RCC 7860 (cell line): ENCODE measurements at regions not wholly inside any gene's neighbourhood (a gene's known extent, or its start where the extent isn't known, plus 50 kb on each side); places are given as distances from the start of the nearest gene placed in this dataset.
"Not testable (repeated sequence)": the region's sequence is repeated elsewhere in the genome, so short reads cannot be mapped to it uniquely, and the experiment has no call there.

ENCODE experiments used
- DNase-seq: peaks from one replicate; pipeline ENCODE4 v3.0.0-alpha.2; 2015; ENCODE audit warnings: low spot score
- FAIRE-seq: peaks from 2 replicates; lab custom pipeline; 2012; peaks lifted over from hg19 to GRCh38; lab: Jason Lieb, UNC

DNA sequence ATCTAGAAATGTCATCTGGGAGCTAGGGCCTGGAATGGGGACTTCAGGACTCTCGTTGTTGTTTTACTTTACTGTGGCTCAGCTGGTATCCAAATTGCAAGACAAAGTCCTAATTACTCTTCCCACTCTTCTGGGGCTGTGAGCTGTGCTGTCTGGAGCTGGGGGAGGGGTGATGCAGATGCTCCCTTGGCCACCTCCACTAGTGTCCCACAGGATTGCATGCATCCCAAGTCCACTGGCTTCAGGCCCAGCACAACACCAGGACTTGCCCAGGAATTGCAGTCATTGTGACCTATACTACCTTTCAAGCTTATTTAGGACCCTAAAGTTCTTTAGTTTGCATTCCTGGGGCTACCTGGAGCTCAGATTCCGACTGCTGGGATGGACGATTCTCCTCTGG is 366.1 kb upstream of the FAM47C start:
- FAIRE-seq, result no peak
- DNase-seq, result no peak

GRCh38 chrX:36650622-36651021 is 357.5 kb upstream of the FAM47C start:
- FAIRE-seq (no peak), DNase-seq (no peak)

DNA sequence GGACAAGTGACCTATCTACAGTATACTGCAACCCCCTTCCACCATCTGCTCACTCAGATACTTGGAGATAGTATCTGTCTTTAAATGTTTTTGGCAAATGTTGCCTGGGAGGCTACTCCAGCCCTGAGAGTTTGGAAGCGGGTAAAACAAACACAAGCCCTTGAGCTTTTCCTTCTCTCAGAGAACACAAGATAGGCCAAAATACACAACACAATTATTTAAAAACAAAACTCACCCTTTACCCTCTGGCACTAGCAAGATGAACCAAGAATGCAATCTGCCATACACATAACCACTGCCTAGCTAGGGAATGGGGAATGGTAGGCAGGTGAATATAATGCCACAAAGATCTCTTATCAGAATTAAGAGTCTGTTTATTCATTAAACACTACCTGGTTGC is 324.7 kb upstream of the FAM47C start:
- DNase-seq (no peak), FAIRE-seq (no peak)

GRCh38 chrX:36684053-36684452 is 324.1 kb upstream of the FAM47C start:
- FAIRE-seq (no peak), DNase-seq (no peak)

GRCh38 chrX:36721990-36722389 is 286.2 kb upstream of the FAM47C start:
- DNase-seq (no peak), FAIRE-seq (no peak)

- no peak for FAIRE-seq
- DNase-seq, result no peak
Observed at GRCh38 chrX:36753602-36754001, 254.6 kb upstream of the FAM47C start.

- no peak for DNase-seq
- FAIRE-seq, result no peak
Observed at GRCh38 chrX:36787752-36788151, 220.4 kb upstream of the FAM47C start.

DNA sequence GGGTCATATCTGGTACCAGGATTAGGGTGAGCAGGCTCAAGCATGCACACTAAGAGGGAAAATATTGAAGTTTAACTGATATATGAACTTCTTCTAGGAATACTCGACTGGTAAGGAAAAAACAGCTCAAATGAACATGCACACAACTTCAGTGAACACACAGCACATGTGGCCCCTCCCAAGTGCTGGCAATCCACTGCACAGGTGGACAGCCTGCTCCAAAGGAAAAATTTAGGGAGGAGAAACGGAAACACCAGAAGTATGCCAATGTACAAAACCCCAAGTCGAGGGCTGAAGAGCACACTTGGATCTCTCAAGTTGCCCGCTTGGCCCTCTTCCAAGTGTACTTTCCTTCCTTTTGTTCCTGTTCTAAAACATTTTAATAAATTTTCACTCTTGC is 205.0 kb upstream of the FAM47C start:
- FAIRE-seq, result no peak
- DNase-seq, result no peak

GRCh38 chrX:36804066-36804465 is 204.1 kb upstream of the FAM47C start:
- DNase-seq, result no peak
- FAIRE-seq, result no peak

GRCh38 chrX:36844857-36845256 is 163.3 kb upstream of the FAM47C start:
- no peak for FAIRE-seq
- no peak for DNase-seq

GRCh38 chrX:36847496-36847895 is 160.7 kb upstream of the FAM47C start:
- DNase-seq, result no peak
- FAIRE-seq, result no peak

DNA sequence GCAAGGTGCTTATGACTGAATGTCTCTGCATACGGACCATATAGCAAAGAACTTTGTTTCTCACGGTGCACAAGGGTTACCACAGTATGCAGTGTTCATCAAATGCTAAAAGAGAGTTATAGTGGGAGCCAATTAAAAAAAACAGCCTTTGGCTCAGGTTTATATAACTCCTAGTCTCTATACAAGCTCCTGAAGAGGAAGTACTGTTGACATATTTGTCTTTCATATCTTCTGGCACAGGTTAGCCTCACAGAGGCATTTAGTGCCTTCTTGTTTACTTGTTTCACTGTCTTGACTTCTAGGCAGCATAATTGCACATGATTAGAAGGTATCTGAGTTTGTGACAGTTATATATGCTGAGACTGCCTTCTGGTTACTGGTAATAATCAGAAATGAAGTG is 158.8 kb upstream of the FAM47C start:
- FAIRE-seq (no peak), DNase-seq (no peak)

GRCh38 chrX:36856849-36857248 is 151.3 kb upstream of the FAM47C start:
- peak; percentile 15 for FAIRE-seq
- no peak for DNase-seq

GRCh38 chrX:36859231-36859630 is 148.9 kb upstream of the FAM47C start:
- DNase-seq (no peak), FAIRE-seq (no peak)

DNA sequence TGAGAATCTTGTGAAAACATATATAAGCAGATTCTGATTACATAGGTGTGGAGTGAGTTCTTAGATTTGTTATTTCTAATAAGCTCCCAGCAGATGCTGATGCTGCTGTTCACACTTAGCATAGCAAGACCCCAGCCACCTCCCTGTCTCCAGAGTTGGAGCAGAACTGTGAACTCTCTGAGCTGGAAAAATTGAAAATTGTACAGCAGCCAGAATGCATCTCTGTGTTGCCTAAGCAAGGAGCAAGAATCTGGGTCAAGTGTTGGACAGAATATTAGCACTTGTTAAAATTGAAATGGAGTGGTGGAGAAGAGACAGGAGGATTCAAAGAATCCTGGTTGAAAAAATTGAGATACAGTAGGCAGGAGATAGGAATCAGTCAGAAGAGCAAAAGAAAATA is 146.6 kb upstream of the FAM47C start:
- no peak for FAIRE-seq
- DNase-seq, result no peak

- DNase-seq, result peak; percentile 24
Observed at GRCh38 chrX:36867143-36867542, 141.0 kb upstream of the FAM47C start.

DNA sequence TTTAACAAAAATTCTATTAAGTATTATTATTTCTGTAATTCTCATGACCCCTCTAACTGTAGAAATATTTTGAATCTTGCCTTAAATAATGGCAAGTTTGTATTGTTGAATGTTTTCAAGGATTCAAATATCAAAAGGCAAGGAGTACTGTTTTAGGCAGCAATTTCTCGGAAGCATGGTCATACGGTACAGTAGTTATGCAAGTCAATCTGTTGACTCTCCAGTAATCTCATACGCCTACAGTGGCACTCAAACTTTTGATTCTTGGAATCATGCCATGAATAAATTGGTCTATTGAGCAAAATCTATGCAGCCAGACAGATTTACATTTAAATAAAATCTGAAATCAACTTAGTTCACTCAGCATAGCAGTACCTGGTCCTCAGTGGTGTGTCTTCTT is 139.6 kb upstream of the FAM47C start:
- FAIRE-seq (no peak), DNase-seq (no peak)

More at GRCh38 chrX:36867143-36867542, 141.0 kb upstream of the FAM47C start:
- peak; percentile 76 for FAIRE-seq

DNA sequence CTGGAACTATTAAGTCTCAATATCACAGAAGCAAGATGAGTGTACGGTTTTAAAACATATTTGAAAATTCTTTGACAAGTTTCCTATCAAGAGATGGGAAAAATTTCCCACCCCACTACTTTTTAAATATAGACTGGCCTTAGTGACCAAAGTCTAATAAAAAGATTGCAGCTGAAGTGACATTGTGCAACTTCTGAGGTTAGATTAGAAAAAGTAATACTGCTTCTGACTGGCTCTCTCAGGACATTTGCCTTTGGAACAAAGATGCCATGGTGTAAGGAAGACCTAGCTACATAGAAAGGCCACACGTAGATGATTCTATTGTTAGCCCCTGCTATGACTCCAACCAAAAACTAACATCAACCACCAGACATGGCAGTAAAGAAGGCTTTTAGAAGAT is 138.7 kb upstream of the FAM47C start:
- FAIRE-seq, result no peak

GRCh38 chrX:36897690-36898089 is 110.5 kb upstream of the FAM47C start:
- DNase-seq (no peak), FAIRE-seq (no peak)

More for the DNA sequence above, 138.7 kb upstream of the FAM47C start:
- no peak for DNase-seq

- DNase-seq (no peak), FAIRE-seq (no peak)
Observed at GRCh38 chrX:36898301-36898700, 109.9 kb upstream of the FAM47C start.

- not testable (repeated sequence) for DNase-seq, FAIRE-seq
Observed at GRCh38 chrX:36904561-36904960, 103.6 kb upstream of the FAM47C start.

DNA sequence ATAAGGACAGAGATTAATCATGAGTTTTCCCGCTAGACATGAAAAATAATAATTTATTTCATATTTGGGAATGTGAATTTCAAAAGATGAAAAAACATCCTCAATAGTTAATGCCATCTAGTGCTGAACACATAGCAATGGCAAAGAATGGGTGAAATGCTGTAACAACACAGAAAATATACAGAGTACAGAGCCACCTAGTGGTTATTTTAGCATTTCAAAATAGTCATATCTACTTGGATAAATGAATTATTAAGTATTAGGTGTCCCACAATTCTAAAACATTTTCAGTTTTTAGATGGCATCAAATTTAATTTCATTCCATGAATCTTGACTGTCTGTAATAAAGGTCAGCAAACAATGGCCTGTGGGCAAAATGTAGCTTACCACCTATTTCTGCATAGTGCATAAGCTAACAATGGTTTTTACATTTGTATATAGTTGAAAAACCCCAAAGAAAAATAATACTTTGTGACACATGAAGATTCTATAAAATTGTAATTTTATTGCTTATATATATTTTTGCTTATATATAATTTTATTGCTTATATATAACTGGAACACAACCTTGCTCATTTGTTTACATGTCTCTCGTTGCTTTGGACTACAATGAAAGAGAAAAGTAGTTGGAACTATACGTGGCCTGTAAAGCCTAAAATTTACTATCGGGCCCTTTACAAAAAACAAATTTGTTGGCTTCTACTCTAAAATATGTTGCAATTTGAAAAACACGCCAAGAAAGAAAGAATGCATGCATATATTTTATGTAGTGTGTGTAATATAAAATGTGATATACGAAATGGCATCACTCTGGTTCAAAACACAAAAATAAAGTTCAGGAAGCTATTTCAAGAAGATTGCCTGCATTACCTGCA is 99.1 kb upstream of the FAM47C start:
- DNase-seq, result peak; percentile 23
- peak; percentile 85 for FAIRE-seq

DNA sequence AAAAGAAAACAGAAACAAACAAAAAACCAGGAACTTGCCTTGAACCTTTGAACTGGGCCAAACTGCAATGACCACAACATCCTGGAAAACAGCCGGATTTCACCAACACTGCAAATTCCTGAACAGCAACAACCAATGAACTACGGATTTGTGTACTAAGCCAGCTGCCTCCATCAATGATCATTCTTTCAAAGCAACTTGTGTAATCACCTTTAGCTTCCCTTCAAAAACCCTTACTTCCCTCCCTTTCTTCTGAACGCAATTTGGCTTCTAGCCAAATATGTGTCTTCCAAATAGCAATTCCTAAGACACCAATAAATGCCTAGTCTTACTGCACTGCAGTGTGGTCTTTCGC is 98.5 kb upstream of the FAM47C start:
- no peak for FAIRE-seq

More for the DNA sequence above, 98.5 kb upstream of the FAM47C start:
- DNase-seq, result no peak
